ENCODE measurements at regions not wholly inside any gene's neighbourhood (a gene's known extent, or its start where the extent isn't known, plus 50 kb on each side); places are given as distances from the start of the nearest gene placed in this dataset.

DNA sequence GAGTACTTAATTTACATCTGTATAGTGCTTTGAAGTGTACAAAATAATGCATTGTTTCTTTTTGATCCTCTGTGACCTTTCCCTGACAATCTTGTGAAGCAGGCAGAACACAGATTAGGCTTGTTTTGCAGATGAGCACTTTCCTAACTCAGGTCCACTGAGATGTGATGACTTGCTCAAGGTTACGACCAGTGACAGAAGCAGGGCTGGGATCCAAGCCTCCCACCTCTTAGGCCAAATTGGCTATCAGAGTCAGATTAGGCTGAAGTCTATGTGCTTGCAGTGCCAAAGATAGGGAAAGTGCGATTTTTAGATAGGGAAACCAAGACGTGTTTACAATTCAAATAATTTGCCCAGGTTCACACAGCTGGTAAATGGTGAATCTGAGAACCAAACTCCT, 147.3 kb downstream of the OMA1 start:
- TF ChIP-seq, protein P1, sequence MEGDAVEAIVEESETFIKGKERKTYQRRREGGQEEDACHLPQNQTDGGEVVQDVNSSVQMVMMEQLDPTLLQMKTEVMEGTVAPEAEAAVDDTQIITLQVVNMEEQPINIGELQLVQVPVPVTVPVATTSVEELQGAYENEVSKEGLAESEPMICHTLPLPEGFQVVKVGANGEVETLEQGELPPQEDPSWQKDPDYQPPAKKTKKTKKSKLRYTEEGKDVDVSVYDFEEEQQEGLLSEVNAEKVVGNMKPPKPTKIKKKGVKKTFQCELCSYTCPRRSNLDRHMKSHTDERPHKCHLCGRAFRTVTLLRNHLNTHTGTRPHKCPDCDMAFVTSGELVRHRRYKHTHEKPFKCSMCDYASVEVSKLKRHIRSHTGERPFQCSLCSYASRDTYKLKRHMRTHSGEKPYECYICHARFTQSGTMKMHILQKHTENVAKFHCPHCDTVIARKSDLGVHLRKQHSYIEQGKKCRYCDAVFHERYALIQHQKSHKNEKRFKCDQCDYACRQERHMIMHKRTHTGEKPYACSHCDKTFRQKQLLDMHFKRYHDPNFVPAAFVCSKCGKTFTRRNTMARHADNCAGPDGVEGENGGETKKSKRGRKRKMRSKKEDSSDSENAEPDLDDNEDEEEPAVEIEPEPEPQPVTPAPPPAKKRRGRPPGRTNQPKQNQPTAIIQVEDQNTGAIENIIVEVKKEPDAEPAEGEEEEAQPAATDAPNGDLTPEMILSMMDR (conservative IDR thresholded peaks at IDR 0.05 in 1 of 2, IDR thresholded peaks at IDR 0.05 in 1 of 2; ENCODE audit: low read depth in 1 of 2, low read length in 2 of 2): no peak
- TF ChIP-seq EZH2 (IDR thresholded peaks at IDR 0.05; ENCODE audit: low read length, missing control alignments): no peak
